ENCODE measurements at regions not wholly inside any gene's neighbourhood (a gene's known extent, or its start where the extent isn't known, plus 50 kb on each side); places are given as distances from the start of the nearest gene placed in this dataset.

GRCh38 chr9:79780559-79780958 is 208.8 kb downstream of the TLE4 start:
- no peak for DNase-seq

GRCh38 chr9:79779901-79780300 is 208.1 kb downstream of the TLE4 start:
- no peak for DNase-seq

GRCh38 chr9:79778581-79778980 is 206.8 kb downstream of the TLE4 start:
- no peak for DNase-seq

GRCh38 chr9:79776581-79776980 is 204.8 kb downstream of the TLE4 start:
- no peak for DNase-seq

All from left kidney (tissue), 1 donor.